GM21390 (cell line): ENCODE measurements at regions not wholly inside any gene's neighbourhood (a gene's known extent, or its start where the extent isn't known, plus 50 kb on each side); places are given as distances from the start of the nearest gene placed in this dataset.
"Not testable (repeated sequence)": the region's sequence is repeated elsewhere in the genome, so short reads cannot be mapped to it uniquely, and the experiment has no call there.

Source experiments
- ATAC-seq: cut with Tn5 transposase; IDR thresholded peaks from one replicate; pipeline ENCODE4 v1.9.1; 2021; ENCODE audit not compliant: unreplicated experiment

GRCh38 chr6:167688123-167688522 is 138.6 kb upstream of the AFDN start:
- no peak for ATAC-seq

- no peak for ATAC-seq
These were observed 137.4 kb upstream of the AFDN start for GRCh38 chr6:167689278-167689677.

- ATAC-seq = no peak
These were observed 137.0 kb upstream of the AFDN start for GRCh38 chr6:167689751-167690150.

GRCh38 chr6:167690167-167690922 is 136.4 kb upstream of the AFDN start:
- ATAC-seq = not testable (repeated sequence)

- no peak for ATAC-seq
These were observed 135.8 kb upstream of the AFDN start for GRCh38 chr6:167690931-167691330.

- ATAC-seq = no peak
These were observed 135.0 kb upstream of the AFDN start for GRCh38 chr6:167691533-167692312.

GRCh38 chr6:167693478-167693877 is 133.2 kb upstream of the AFDN start:
- ATAC-seq = not testable (repeated sequence)

GRCh38 chr6:167695831-167696230 is 130.9 kb upstream of the AFDN start:
- ATAC-seq = no peak

GRCh38 chr6:167696296-167696695 is 130.4 kb upstream of the AFDN start:
- no peak for ATAC-seq

GRCh38 chr6:167697316-167697715 is 129.4 kb upstream of the AFDN start:
- ATAC-seq = no peak

GRCh38 chr6:167698540-167698939 is 128.2 kb upstream of the AFDN start:
- ATAC-seq = no peak

- ATAC-seq = peak; percentile 92
These were observed 127.4 kb upstream of the AFDN start for GRCh38 chr6:167699141-167699931.

GRCh38 chr6:167700199-167700598 is 126.5 kb upstream of the AFDN start:
- ATAC-seq = no peak

- ATAC-seq = no peak
These were observed 125.7 kb upstream of the AFDN start for GRCh38 chr6:167701010-167701409.

GRCh38 chr6:167702241-167702827 is 124.4 kb upstream of the AFDN start:
- no peak for ATAC-seq

- ATAC-seq = no peak
These were observed 123.4 kb upstream of the AFDN start for GRCh38 chr6:167703347-167703746.

GRCh38 chr6:167703781-167704180 is 122.9 kb upstream of the AFDN start:
- ATAC-seq = no peak

GRCh38 chr6:167704396-167704901 is 122.3 kb upstream of the AFDN start:
- no peak for ATAC-seq

GRCh38 chr6:167705211-167705750 is 121.4 kb upstream of the AFDN start:
- ATAC-seq = no peak

- ATAC-seq = peak; percentile 99
These were observed 120.2 kb upstream of the AFDN start for GRCh38 chr6:167706313-167707109.
